A673 (cell line): ENCODE measurements at regions not wholly inside any gene's neighbourhood (a gene's known extent, or its start where the extent isn't known, plus 50 kb on each side); places are given as distances from the start of the nearest gene placed in this dataset.

Experiments used
- CTCF ChIP-seq: fragments of 300-800, 200-600 bp; sonication (generic); conservative IDR thresholded peaks from 2 replicates; pipeline ENCODE4 v1.5.1; 2017; ENCODE audit warnings: low read depth, mild to moderate bottlenecking, antibody characterized with exemption, low read length, moderate library complexity, mixed read lengths
- EZH2 ChIP-seq: fragments of 200-600 bp; sonication (generic); IDR thresholded peaks from 2 replicates; pipeline ENCODE4 v1.6.1; 2017; ENCODE audit warnings: borderline replicate concordance, low read depth, mild to moderate bottlenecking, mixed read lengths, antibody characterized with exemption, low read length; ENCODE audit not compliant: poor library complexity, severe bottlenecking

GRCh38 chr18:41155025-41155424 is 800.0 kb upstream of the PIK3C3 start:
- TF ChIP-seq EZH2 = no peak
- no peak for TF ChIP-seq CTCF
